ENCODE measurements at regions not wholly inside any gene's neighbourhood (a gene's known extent, or its start where the extent isn't known, plus 50 kb on each side); places are given as distances from the start of the nearest gene placed in this dataset.
A peak's percentile ranks its signal among the peaks of the same experiment; 100 is the strongest.

- TF ChIP-seq CTCF (IDR thresholded peaks at IDR 0.05) (peak in 1 of 4 experiments; percentile 34), POLR2A (IDR thresholded peaks at IDR 0.05) (no peak)
These were observed 201.7 kb downstream of the EXOC5 start for GRCh38 chr14:57066887-57067513.
